H9 (cell line): ENCODE measurements at regions not wholly inside any gene's neighbourhood (a gene's known extent, or its start where the extent isn't known, plus 50 kb on each side); places are given as distances from the start of the nearest gene placed in this dataset.

ENCODE experiments used
- DNase-seq: peaks from one replicate; pipeline ENCODE4 v3.0.0-alpha.2; 2017
- H2AFZ ChIP-seq: one replicate; pipeline ENCODE4 v1.6.1; 2013; ENCODE audit warnings: mild to moderate bottlenecking, low read length, control low read depth, moderate library complexity
- H2AK5ac ChIP-seq: 2 replicates; pipeline ENCODE4 v1.6.1; 2013; ENCODE audit warnings: low read length, control low read depth, mixed read lengths; ENCODE audit not compliant: insufficient read length
- H2BK120ac ChIP-seq: one replicate; pipeline ENCODE4 v1.6.1; 2013; ENCODE audit warnings: low read depth, mild to moderate bottlenecking, low read length, control low read depth, inconsistent platforms; ENCODE audit not compliant: poor library complexity, severe bottlenecking
- H2BK12ac ChIP-seq: 2 replicates; pipeline ENCODE4 v1.6.1; 2013; ENCODE audit warnings: low read length, control low read depth, mixed read lengths, low read depth; ENCODE audit not compliant: insufficient read length
- H2BK15ac ChIP-seq: 2 replicates; pipeline ENCODE4 v1.6.1; 2013; ENCODE audit warnings: low read depth, low read length, control low read depth
- H2BK20ac ChIP-seq: one replicate; pipeline ENCODE4 v1.6.1; 2013; ENCODE audit warnings: low read depth, mild to moderate bottlenecking, low read length, control low read depth, inconsistent platforms; ENCODE audit not compliant: poor library complexity, severe bottlenecking
- H2BK5ac ChIP-seq: 2 replicates; pipeline ENCODE4 v1.6.1; 2013; ENCODE audit warnings: low read length, control low read depth, mixed read lengths; ENCODE audit not compliant: insufficient read length
- H3K14ac ChIP-seq: 2 replicates; pipeline ENCODE4 v1.6.1; 2013; ENCODE audit warnings: low read length, control low read depth; ENCODE audit not compliant: insufficient read depth
- H3K18ac ChIP-seq: 2 replicates; pipeline ENCODE4 v1.6.1; 2013; ENCODE audit warnings: low read depth, mild to moderate bottlenecking, mixed read lengths, low read length, control low read depth; ENCODE audit not compliant: insufficient read length
- H3K23ac ChIP-seq: 2 replicates; pipeline ENCODE4 v1.6.1; 2013; ENCODE audit warnings: low read length, control low read depth, mixed read lengths, low read depth; ENCODE audit not compliant: insufficient read length
- H3K23me2 ChIP-seq: 2 replicates; pipeline ENCODE4 v1.6.1; 2013; ENCODE audit warnings: low read depth, mild to moderate bottlenecking, mixed read lengths, low read length, control low read depth; ENCODE audit not compliant: insufficient read length, poor library complexity, severe bottlenecking
- H3K27ac ChIP-seq: 2 replicates; pipeline ENCODE4 v1.5.1; 2013; ENCODE audit warnings: low read length, control low read depth, mixed read lengths, low read depth; ENCODE audit not compliant: insufficient read length
- H3K27me3 ChIP-seq: 2 replicates; pipeline ENCODE4 v1.6.1; 2013; ENCODE audit warnings: low read length, control low read depth, inconsistent platforms; ENCODE audit not compliant: insufficient read depth
- H3K4ac ChIP-seq: 2 replicates; pipeline ENCODE4 v1.6.1; 2013; ENCODE audit warnings: low read depth, mild to moderate bottlenecking, control low read depth, inconsistent platforms, low read length, moderate library complexity
- H3K4me1 ChIP-seq: 2 replicates; pipeline ENCODE4 v1.6.1; 2013; ENCODE audit warnings: low read length, control low read depth, inconsistent platforms; ENCODE audit not compliant: insufficient read depth
- H3K4me2 ChIP-seq: 2 replicates; pipeline ENCODE4 v1.6.1; 2013; ENCODE audit warnings: low read length, control low read depth, mixed read lengths; ENCODE audit not compliant: insufficient read length, insufficient read depth
- H3K56ac ChIP-seq: 2 replicates; pipeline ENCODE4 v1.6.1; 2013; ENCODE audit warnings: low read depth, mild to moderate bottlenecking, mixed read lengths, low read length, control low read depth; ENCODE audit not compliant: insufficient read length
- H3K79me1 ChIP-seq: 2 replicates; pipeline ENCODE4 v1.6.1; 2013; ENCODE audit warnings: low read depth, mild to moderate bottlenecking, moderate library complexity, low read length, control low read depth, inconsistent platforms; ENCODE audit not compliant: insufficient read depth, poor library complexity, severe bottlenecking
- H3K79me2 ChIP-seq: 2 replicates; pipeline ENCODE4 v1.6.1; 2013; ENCODE audit warnings: low read length, control low read depth, inconsistent platforms; ENCODE audit not compliant: insufficient read depth
- H3K9ac ChIP-seq: 2 replicates; pipeline ENCODE4 v1.6.1; 2013; ENCODE audit warnings: low read length, control low read depth, mixed read lengths; ENCODE audit not compliant: insufficient read length; ENCODE audit errors: extremely low read depth
- H3K9me3 ChIP-seq: one replicate; pipeline ENCODE4 v1.6.1; 2013; ENCODE audit warnings: low read depth, low read length, inconsistent platforms; ENCODE audit not compliant: control insufficient read depth
- H3T11ph ChIP-seq: one replicate; pipeline ENCODE4 v1.6.1; 2013; ENCODE audit warnings: mild to moderate bottlenecking, low read length, control low read depth, inconsistent platforms
- H4K20me1 ChIP-seq: one replicate; pipeline ENCODE4 v1.6.1; 2013; ENCODE audit not compliant: control insufficient read depth, insufficient read length, insufficient read depth
- H4K5ac ChIP-seq: 2 replicates; pipeline ENCODE4 v1.6.1; 2013; ENCODE audit warnings: low read depth, mild to moderate bottlenecking, mixed read lengths, low read length, control low read depth; ENCODE audit not compliant: insufficient read length
- H4K8ac ChIP-seq: replicated peaks from 2 replicates; pipeline ENCODE4 v1.6.1; 2013; ENCODE audit warnings: low read length, control low read depth, mixed read lengths, low read depth; ENCODE audit not compliant: insufficient read length
- H4K91ac ChIP-seq: 2 replicates; pipeline ENCODE4 v1.6.1; 2013; ENCODE audit warnings: low read depth, mild to moderate bottlenecking, moderate library complexity, mixed read lengths, low read length, control low read depth; ENCODE audit not compliant: insufficient read length
- H3K27ac Mint-ChIP-seq, 3 experiments: 2 replicates in 2 of 3; 3 replicates in 1 of 3; pipeline ENCODE4 v1.8.0; 2020 to 2021; ENCODE audit warnings: mixed read lengths in 3 of 3, mild to moderate bottlenecking in 1 of 3, moderate library complexity in 1 of 3
- H3K27me3 Mint-ChIP-seq: 2 replicates; pipeline ENCODE4 v1.8.0; 2021; ENCODE audit warnings: low read depth, mild to moderate bottlenecking, moderate library complexity, mixed read lengths
- H3K36me3 Mint-ChIP-seq, 3 experiments: 2 replicates in 2 of 3; 3 replicates in 1 of 3; pipeline ENCODE4 v1.8.0; 2020 to 2021; ENCODE audit warnings: low read depth in 3 of 3, mixed read lengths in 3 of 3; ENCODE audit not compliant: insufficient read depth in 1 of 3
- H3K4me1 Mint-ChIP-seq, 2 experiments: 2 replicates each; pipeline ENCODE4 v1.8.0; 2020; ENCODE audit warnings: mixed read lengths in 2 of 2
- H3K4me3 Mint-ChIP-seq, 2 experiments: 2 replicates in 1 of 2; 3 replicates in 1 of 2; pipeline ENCODE4 v1.8.0; 2020 to 2021; ENCODE audit warnings: mild to moderate bottlenecking in 2 of 2, mixed read lengths in 2 of 2, moderate library complexity in 1 of 2
- H3K9me3 Mint-ChIP-seq, 2 experiments: 2 replicates in 1 of 2; 3 replicates in 1 of 2; pipeline ENCODE4 v1.8.0; 2020; ENCODE audit warnings: mild to moderate bottlenecking in 2 of 2, mixed read lengths in 2 of 2, moderate library complexity in 1 of 2
- WGBS: extraction: QIAGEN DNeasy Blood & Tissue Kit; methylation state at CpG from one replicate; pipeline ENCODE4 v1.1.7; 2013; ENCODE audit warnings: missing lambda C conversion rate, low lambda C conversion rate, mixed read lengths; ENCODE audit not compliant: insufficient read length; ENCODE audit errors: extremely low coverage; 5-methylcytosine and 5-hydroxymethylcytosine counted together
- TF ChIP-seq, protein P1 (sequence below): fragments of 200-600 bp; sonication (generic); conservative IDR thresholded peaks from 3 replicates; pipeline ENCODE4 v1.8.0; 2021; ENCODE audit warnings: antibody characterized with exemption, mild to moderate bottlenecking

DNA sequence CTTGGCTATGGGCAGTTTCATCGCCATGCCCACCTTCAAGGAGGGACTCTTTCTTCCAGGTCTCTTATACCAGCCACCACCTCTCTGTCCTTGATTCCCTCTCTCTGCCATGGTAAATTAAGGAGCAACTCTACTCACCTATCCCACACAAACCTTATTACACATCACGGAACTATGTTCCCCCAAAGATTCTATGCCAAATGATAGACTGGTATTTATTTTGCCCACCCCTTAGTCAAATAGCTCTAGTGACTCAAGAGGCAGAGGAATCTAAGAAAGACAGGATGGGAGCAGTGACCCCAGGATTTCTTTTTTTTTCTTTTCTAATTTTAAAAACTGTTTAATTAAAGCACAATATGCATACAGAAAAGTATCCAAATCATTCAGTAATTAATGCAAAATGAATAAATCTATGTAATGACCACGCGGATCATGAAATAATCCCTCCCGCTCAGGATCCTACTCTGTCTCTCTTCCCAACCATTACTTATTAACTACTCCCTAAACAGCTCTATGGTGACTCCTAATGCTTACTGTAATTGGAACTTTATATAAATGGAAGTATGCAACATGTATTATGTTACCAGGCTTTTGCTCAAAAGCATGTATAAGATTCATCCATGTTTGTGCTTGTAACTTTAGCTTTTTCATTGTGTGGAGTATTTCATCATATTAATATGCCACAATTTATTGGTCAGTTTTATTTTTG lies 410.8 kb upstream of the RASGRP1 start:
- DNase-seq = no peak
- Mint-ChIP-seq H3K27me3 (no peaks in the 10 kb centered on the region; the same call in 1 of the 2 replicates), H3K4me3 (no peak overlapping the region), H3K4me1 (no peaks in the 10 kb centered on the region), H3K36me3 (peaks cover 0 to 12% (median 2%) of the 10 kb centered on the region in 3 experiments; a peak in 2 of 7 replicates), H3K9me3 (peaks cover 15 to 16% of the 10 kb centered on the region in 2 experiments), H3K27ac (no peak overlapping the region)
- H4K20me1 ChIP-seq = no peaks in the 10 kb centered on the region
- H3K79me2 ChIP-seq = no peaks in the 10 kb centered on the region
- no peak overlapping the region for H4K5ac ChIP-seq
- no peaks in the 10 kb centered on the region for H3K27me3 ChIP-seq
- H2BK20ac ChIP-seq = no peak overlapping the region
- H3K9ac ChIP-seq = no peak overlapping the region
- H3K4me2 ChIP-seq = no peak overlapping the region
- H2BK5ac ChIP-seq = no peak overlapping the region
- H3K27ac ChIP-seq = no peak overlapping the region
- H3K56ac ChIP-seq = no peak overlapping the region
- no peak overlapping the region for H2BK15ac ChIP-seq
- no CpG with 5 or more reads among the region's 5 CpGs for WGBS
- no peak overlapping the region for H3K23ac ChIP-seq
- no peak overlapping the region for H3T11ph ChIP-seq
- no peak overlapping the region for H3K4ac ChIP-seq
- no peaks in the 10 kb centered on the region for H3K9me3 ChIP-seq
- no peaks in the 10 kb centered on the region for H3K79me1 ChIP-seq
- H2AK5ac ChIP-seq = no peak overlapping the region
- H4K8ac ChIP-seq = no peak overlapping the region
- no peaks in the 10 kb centered on the region for H3K23me2 ChIP-seq
- no peak overlapping the region for H2BK12ac ChIP-seq
- H3K18ac ChIP-seq = no peak overlapping the region
- TF ChIP-seq, protein P1, sequence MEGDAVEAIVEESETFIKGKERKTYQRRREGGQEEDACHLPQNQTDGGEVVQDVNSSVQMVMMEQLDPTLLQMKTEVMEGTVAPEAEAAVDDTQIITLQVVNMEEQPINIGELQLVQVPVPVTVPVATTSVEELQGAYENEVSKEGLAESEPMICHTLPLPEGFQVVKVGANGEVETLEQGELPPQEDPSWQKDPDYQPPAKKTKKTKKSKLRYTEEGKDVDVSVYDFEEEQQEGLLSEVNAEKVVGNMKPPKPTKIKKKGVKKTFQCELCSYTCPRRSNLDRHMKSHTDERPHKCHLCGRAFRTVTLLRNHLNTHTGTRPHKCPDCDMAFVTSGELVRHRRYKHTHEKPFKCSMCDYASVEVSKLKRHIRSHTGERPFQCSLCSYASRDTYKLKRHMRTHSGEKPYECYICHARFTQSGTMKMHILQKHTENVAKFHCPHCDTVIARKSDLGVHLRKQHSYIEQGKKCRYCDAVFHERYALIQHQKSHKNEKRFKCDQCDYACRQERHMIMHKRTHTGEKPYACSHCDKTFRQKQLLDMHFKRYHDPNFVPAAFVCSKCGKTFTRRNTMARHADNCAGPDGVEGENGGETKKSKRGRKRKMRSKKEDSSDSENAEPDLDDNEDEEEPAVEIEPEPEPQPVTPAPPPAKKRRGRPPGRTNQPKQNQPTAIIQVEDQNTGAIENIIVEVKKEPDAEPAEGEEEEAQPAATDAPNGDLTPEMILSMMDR = no peak
- no peak overlapping the region for H3K14ac ChIP-seq
- no peaks in the 10 kb centered on the region for H3K4me1 ChIP-seq
- no peak overlapping the region for H4K91ac ChIP-seq
- H2BK120ac ChIP-seq = no peak overlapping the region
- H2AFZ ChIP-seq = no peak overlapping the region
